Mesenchymal stem cell (in vitro differentiated cells and primary cell): ENCODE measurements at regions not wholly inside any gene's neighbourhood (a gene's known extent, or its start where the extent isn't known, plus 50 kb on each side); places are given as distances from the start of the nearest gene placed in this dataset.
"Not testable (repeated sequence)": the region's sequence is repeated elsewhere in the genome, so short reads cannot be mapped to it uniquely, and the experiment has no call there.

Source experiments
- DNase-seq: peaks from one replicate; pipeline ENCODE4 v3.0.0-alpha.2; 2013
- H2AFZ ChIP-seq: one replicate; pipeline ENCODE4 v1.6.1; 2013; ENCODE audit warnings: low read depth, mild to moderate bottlenecking, control low read depth, inconsistent platforms, low read length, moderate library complexity
- H2AK5ac ChIP-seq: 2 replicates; pipeline ENCODE4 v1.6.1; 2013; ENCODE audit warnings: low read length, moderate library complexity, mild to moderate bottlenecking, inconsistent platforms; ENCODE audit not compliant: severe bottlenecking
- H2BK120ac ChIP-seq: one replicate; pipeline ENCODE4 v1.6.1; 2013; ENCODE audit warnings: low read depth, mild to moderate bottlenecking, inconsistent platforms, low read length, moderate library complexity
- H2BK12ac ChIP-seq, 2 experiments: one replicate each; pipeline ENCODE4 v1.6.1; 2013; ENCODE audit warnings: inconsistent platforms in 2 of 2, low read length in 2 of 2, mild to moderate bottlenecking in 2 of 2, moderate library complexity in 2 of 2, control low read depth in 1 of 2
- H2BK15ac ChIP-seq: one replicate; pipeline ENCODE4 v1.6.1; 2013; ENCODE audit warnings: mild to moderate bottlenecking, low read depth, inconsistent platforms; ENCODE audit not compliant: poor library complexity, severe bottlenecking
- H2BK5ac ChIP-seq: 2 replicates; pipeline ENCODE4 v1.6.1; 2013; ENCODE audit warnings: low read depth, mild to moderate bottlenecking, low read length, control low read depth, inconsistent platforms; ENCODE audit not compliant: poor library complexity, severe bottlenecking
- H3K14ac ChIP-seq, 2 experiments: one replicate each; pipeline ENCODE4 v1.6.1; 2013; ENCODE audit warnings: inconsistent platforms in 2 of 2, low read length in 2 of 2, control low read depth in 1 of 2, mild to moderate bottlenecking in 1 of 2, moderate library complexity in 1 of 2
- H3K18ac ChIP-seq, 2 experiments: one replicate each; pipeline ENCODE4 v1.6.1; 2013; ENCODE audit warnings: inconsistent platforms in 2 of 2, low read length in 2 of 2, control low read depth in 1 of 2, low read depth in 1 of 2, mild to moderate bottlenecking in 1 of 2
- H3K23ac ChIP-seq, 2 experiments: one replicate each; pipeline ENCODE4 v1.6.1; 2013; ENCODE audit warnings: inconsistent platforms in 2 of 2, low read length in 2 of 2, mild to moderate bottlenecking in 2 of 2, moderate library complexity in 2 of 2, control low read depth in 1 of 2
- H3K27ac ChIP-seq: 2 replicates; pipeline ENCODE4 v1.5.1; 2013; ENCODE audit warnings: mild to moderate bottlenecking, moderate library complexity, low read length, control low read depth, inconsistent platforms; ENCODE audit not compliant: poor library complexity, severe bottlenecking
- H3K27me3 ChIP-seq, 2 experiments: 2 replicates each; pipeline versions ENCODE4 v1.6.1 to v1.7.0; 2013; ENCODE audit warnings: low read length in 2 of 2, mild to moderate bottlenecking in 2 of 2, moderate library complexity in 2 of 2, control low read depth in 1 of 2, inconsistent platforms in 1 of 2; ENCODE audit not compliant: control insufficient read depth in 1 of 2, insufficient read depth in 1 of 2
- H3K36me3 ChIP-seq, 2 experiments: 2 replicates each; pipeline versions ENCODE4 v1.6.1 to v1.7.0; 2013; ENCODE audit warnings: low read length in 2 of 2, control low read depth in 1 of 2, inconsistent platforms in 1 of 2, low read depth in 1 of 2, mild to moderate bottlenecking in 1 of 2; ENCODE audit not compliant: insufficient read depth in 2 of 2, control insufficient read depth in 1 of 2
- H3K4ac ChIP-seq, 2 experiments: one replicate each; pipeline ENCODE4 v1.6.1; 2013; ENCODE audit warnings: inconsistent platforms in 2 of 2, low read length in 2 of 2, mild to moderate bottlenecking in 2 of 2, moderate library complexity in 2 of 2, control low read depth in 1 of 2, low read depth in 1 of 2
- H3K4me1 ChIP-seq: 2 replicates; pipeline ENCODE4 v1.6.1; 2013; ENCODE audit warnings: low read depth, low read length, control low read depth; ENCODE audit not compliant: control insufficient read depth, insufficient read depth
- H3K4me2 ChIP-seq: 2 replicates; pipeline ENCODE4 v1.6.1; 2013; ENCODE audit warnings: low read length, mild to moderate bottlenecking, inconsistent platforms; ENCODE audit not compliant: poor library complexity, severe bottlenecking
- H3K4me3 ChIP-seq, 2 experiments: 2 replicates each; pipeline versions ENCODE4 v1.5.1 to v1.7.0; 2013; ENCODE audit warnings: low read length in 2 of 2, mild to moderate bottlenecking in 2 of 2, control low read depth in 1 of 2, low read depth in 1 of 2; ENCODE audit not compliant: insufficient read depth in 1 of 2
- H3K79me1 ChIP-seq: replicated peaks from 2 replicates; pipeline ENCODE4 v1.6.1; 2013; ENCODE audit warnings: mild to moderate bottlenecking, control low read depth, low read length, inconsistent platforms; ENCODE audit not compliant: poor library complexity, severe bottlenecking
- H3K9ac ChIP-seq: 2 replicates; pipeline ENCODE4 v1.7.0; 2013; ENCODE audit warnings: mild to moderate bottlenecking, low read length, moderate library complexity
- H3K9me3 ChIP-seq: 2 replicates; pipeline ENCODE4 v1.7.0; 2013; ENCODE audit warnings: mild to moderate bottlenecking, low read length; ENCODE audit not compliant: control insufficient read depth
- H4K8ac ChIP-seq: one replicate; pipeline ENCODE4 v1.6.1; 2013; ENCODE audit warnings: inconsistent platforms, mild to moderate bottlenecking, low read length, moderate library complexity
- H4K91ac ChIP-seq: one replicate; pipeline ENCODE4 v1.6.1; 2013; ENCODE audit warnings: mild to moderate bottlenecking, low read length, inconsistent platforms
- WGBS: methylation state at CpG from one replicate; pipeline ENCODE4 v1.1.7; 2013; ENCODE audit warnings: mixed read lengths; 5-methylcytosine and 5-hydroxymethylcytosine counted together

- H3K14ac ChIP-seq, H3K27ac ChIP-seq, H2BK15ac ChIP-seq, H3K9me3 ChIP-seq, H3K9ac ChIP-seq, H2AK5ac ChIP-seq, H3K18ac ChIP-seq, H2AFZ ChIP-seq, H2BK120ac ChIP-seq, H4K8ac ChIP-seq, H2BK12ac ChIP-seq, H3K4ac ChIP-seq, H3K27me3 ChIP-seq, H3K4me1 ChIP-seq, DNase-seq, H3K4me2 ChIP-seq, H2BK5ac ChIP-seq, H3K4me3 ChIP-seq, H3K23ac ChIP-seq, H4K91ac ChIP-seq, H3K36me3 ChIP-seq: not testable (repeated sequence)
- no CpG with 5 or more reads among the region's 4 CpGs for WGBS
- peaks cover 16% of the 10 kb centered on the region for H3K79me1 ChIP-seq
Measured at GRCh38 chr11:66779651-66780050, 50.6 kb upstream of the SPTBN2 start.
